HEK293 (cell line): ENCODE measurements at regions not wholly inside any gene's neighbourhood (a gene's known extent, or its start where the extent isn't known, plus 50 kb on each side); places are given as distances from the start of the nearest gene placed in this dataset.

Source experiments
- CTCF ChIA-PET: fragments of 350-600 bp; formaldehyde crosslinking; extraction: SDS; loops from one replicate; lab custom pipeline; 2021; ENCODE audit warnings: antibody characterized with exemption; lab: Yijun Ruan, JAX
- POLR2A ChIA-PET: fragments of 300-600 bp; formaldehyde crosslinking; extraction: SDS; loops from one replicate; lab custom pipeline; 2020; ENCODE audit warnings: antibody characterized with exemption, inconsistent platforms; lab: Yijun Ruan, JAX
- H3K27ac ChIP-seq: fragments of 200-500 bp; sonication (Bioruptor generic); 2 replicates; pipeline ENCODE4 v1.5.1; 2014; ENCODE audit warnings: low read depth, low read length, control low read depth, inconsistent platforms; ENCODE audit errors: extremely low read depth
- H3K36me3 ChIP-seq, 2 experiments: fragments of 200-500 bp in 1 of 2; sonication (Bioruptor generic) in 1 of 2; 1 replicate in 1 of 2; 2 replicates in 1 of 2; pipeline ENCODE4 v1.5.1; 2014 to 2017; ENCODE audit warnings: inconsistent platforms in 2 of 2, low read length in 2 of 2; ENCODE audit not compliant: control insufficient read depth in 2 of 2, insufficient read depth in 1 of 2
- H3K4me1 ChIP-seq: fragments of 200-500 bp; sonication (Bioruptor generic); 2 replicates; pipeline ENCODE4 v1.5.1; 2014; ENCODE audit warnings: mild to moderate bottlenecking, low read length, inconsistent platforms; ENCODE audit not compliant: control insufficient read depth, insufficient read depth
- H3K4me3 ChIP-seq: 2 replicates; pipeline ENCODE4 v1.5.1; 2011; ENCODE audit warnings: low read depth, mild to moderate bottlenecking, control low read depth, low read length, moderate library complexity
- H3K9me3 ChIP-seq: fragments of 200-500 bp; sonication (Bioruptor generic); 2 replicates; pipeline ENCODE4 v1.5.1; 2014; ENCODE audit warnings: low read depth, low read length, inconsistent platforms; ENCODE audit not compliant: control insufficient read depth, insufficient read depth
- BCL11B ChIP-seq: fragments of 450-650 bp; formaldehyde crosslinking; IDR thresholded peaks from 2 replicates; pipeline ENCODE4 v1.5.1; 2016; ENCODE audit warnings: low read depth, missing biosample characterization, missing genetic modification characterization
- KLF9 ChIP-seq: fragments of 450-650 bp; formaldehyde crosslinking; IDR thresholded peaks from 2 replicates; pipeline ENCODE4 v1.5.1; 2016; ENCODE audit warnings: missing biosample characterization, missing genetic modification characterization, low read depth
- MYNN ChIP-seq: fragments of 450-650 bp; formaldehyde crosslinking; IDR thresholded peaks from 2 replicates; pipeline ENCODE4 v1.5.1; 2016; ENCODE audit warnings: missing biosample characterization, missing genetic modification characterization, borderline replicate concordance
- OSR2 ChIP-seq: fragments of 450-650 bp; formaldehyde crosslinking; IDR thresholded peaks from 2 replicates; pipeline ENCODE4 v1.5.1; 2016; ENCODE audit warnings: missing biosample characterization, missing genetic modification characterization
- TRIM28 ChIP-seq: IDR thresholded peaks from 2 replicates; pipeline ENCODE4 v1.6.1; 2011; ENCODE audit warnings: low read length, control low read depth, borderline replicate concordance
- ZBTB21 ChIP-seq: fragments of 450-650 bp; formaldehyde crosslinking; IDR thresholded peaks from 2 replicates; pipeline ENCODE4 v1.5.1; 2017; ENCODE audit warnings: missing biosample characterization, missing genetic modification characterization
- ZNF16 ChIP-seq: fragments of 450-650 bp; formaldehyde crosslinking; IDR thresholded peaks from 2 replicates; pipeline ENCODE4 v1.5.1; 2016; ENCODE audit warnings: low read depth, missing biosample characterization, missing genetic modification characterization
- ZNF654 ChIP-seq: fragments of 450-650 bp; formaldehyde crosslinking; IDR thresholded peaks from 2 replicates; pipeline ENCODE4 v1.5.1; 2016; ENCODE audit warnings: low read depth, missing biosample characterization, missing genetic modification characterization
- ZNF677 ChIP-seq: fragments of 450-650 bp; IDR thresholded peaks from 2 replicates; pipeline ENCODE4 v1.5.0; 2018; ENCODE audit warnings: missing biosample characterization, mild to moderate bottlenecking, missing genetic modification characterization, moderate library complexity
- TF ChIP-seq, protein P1 (sequence below): fragments of 450-650 bp; formaldehyde crosslinking; IDR thresholded peaks from 2 replicates; pipeline ENCODE4 v1.5.1; 2016; ENCODE audit warnings: missing biosample characterization, missing genetic modification characterization, borderline replicate concordance
- TF ChIP-seq, protein P2 (sequence below): fragments of 450-650 bp; formaldehyde crosslinking; IDR thresholded peaks from 2 replicates; pipeline ENCODE4 v1.5.1; 2016; ENCODE audit warnings: missing biosample characterization, missing genetic modification characterization, low read depth
- TF ChIP-seq, protein P3 (sequence below): fragments of 450-650 bp; formaldehyde crosslinking; IDR thresholded peaks from 2 replicates; pipeline ENCODE4 v1.5.1; 2016; ENCODE audit warnings: missing biosample characterization, missing genetic modification characterization
- TF ChIP-seq, protein P4 (sequence below): fragments of 450-650 bp; formaldehyde crosslinking; conservative IDR thresholded peaks from 2 replicates; pipeline ENCODE4 v1.5.1; 2016; ENCODE audit warnings: low read depth, missing biosample characterization, missing genetic modification characterization

DNA sequence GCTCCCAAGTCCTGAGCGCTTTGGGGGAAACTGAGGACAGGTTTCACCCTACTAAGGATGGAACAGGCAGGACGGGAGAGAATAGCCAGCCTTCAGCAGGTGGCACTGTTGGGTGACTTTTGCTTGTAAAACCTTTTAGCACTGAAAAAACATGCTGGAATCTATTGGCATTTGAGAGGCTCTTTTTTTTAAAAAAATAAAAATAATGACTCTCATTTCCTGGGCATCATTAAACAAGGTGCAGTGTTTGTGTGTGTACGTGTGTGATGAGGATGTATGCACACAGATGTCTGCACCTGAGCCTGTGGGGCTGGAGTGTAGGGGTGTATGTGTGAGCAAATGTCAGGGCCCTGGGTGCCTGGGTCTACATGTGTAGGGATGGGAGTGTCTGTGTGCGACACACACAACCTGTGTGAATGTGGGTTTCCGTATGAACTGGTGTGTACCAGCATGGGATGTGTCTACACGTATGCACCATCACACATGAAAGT is 177.9 kb downstream of the RPS24 start:
- Histone ChIP-seq H3K27ac (no peak overlapping the region), H3K4me1 (no peaks in the 10 kb centered on the region), H3K36me3 (no peaks in the 10 kb centered on the region), H3K9me3 (no peaks in the 10 kb centered on the region), H3K4me3 (no peak overlapping the region)
- TF ChIP-seq ZBTB21: no peak
- no peak for TF ChIP-seq TRIM28
- TF ChIP-seq MYNN: no peak
- peak; percentile 45 for TF ChIP-seq ZNF654 (tag by site-specific recombination)
- POLR2A ChIA-PET: interaction anchor here (1.0 kb wide), 1 partner anchor 14 kb away, joined by 3 read pairs; no protein-coding TSS in a partner anchor
- CTCF ChIA-PET: interaction anchor here (0.6 to 2.8 kb wide), 10 partner anchors 11 to 990 kb away, joined by 3 to 8 read pairs (median 4); no protein-coding TSS in a partner anchor

DNA sequence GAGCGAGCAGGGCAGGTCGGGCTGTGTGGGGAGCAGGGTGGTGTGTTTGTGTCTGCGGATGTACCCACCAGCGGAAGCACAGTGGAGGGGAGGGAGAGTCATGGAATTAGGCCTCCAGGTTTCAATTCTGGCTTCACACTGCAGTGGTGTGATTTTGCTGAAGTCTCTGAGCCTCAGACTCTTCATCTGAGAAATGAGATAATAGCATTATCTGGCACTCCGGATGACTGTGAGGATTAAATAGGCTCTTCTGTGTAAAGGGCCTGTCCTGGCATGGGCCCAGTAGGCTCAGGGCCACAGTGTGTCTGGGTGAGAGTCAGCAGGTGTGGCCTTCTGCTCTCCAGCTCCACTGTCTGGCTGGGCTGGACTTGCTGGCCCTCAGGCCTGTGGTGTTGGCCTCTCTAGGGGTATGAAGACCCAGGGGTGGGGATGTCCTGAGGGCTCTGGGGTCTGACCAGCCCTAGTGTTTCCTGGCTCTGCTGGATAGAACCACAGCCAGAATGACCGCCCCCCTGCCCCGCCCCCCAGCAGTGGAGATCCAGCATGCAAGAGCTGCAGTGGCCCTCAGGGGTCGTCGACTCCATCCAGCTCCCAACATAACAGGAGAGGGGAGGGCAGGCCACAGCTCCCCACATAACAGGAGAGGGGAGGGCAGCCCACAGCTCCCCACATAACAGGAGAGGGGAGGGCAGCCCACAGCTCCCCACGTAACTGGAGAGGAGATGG is 178.6 kb downstream of the RPS24 start:
- H3K36me3 ChIP-seq: no peaks in the 10 kb centered on the region
- CTCF ChIA-PET: interaction anchor here (0.6 to 1.8 kb wide), 5 partner anchors 55 to 1122 kb away, joined by 3 to 6 read pairs (median 3); no protein-coding TSS in a partner anchor
- no peaks in the 10 kb centered on the region for H3K9me3 ChIP-seq
- no peaks in the 10 kb centered on the region for H3K4me1 ChIP-seq
- POLR2A ChIA-PET: interaction anchor here (1.0 kb wide), 1 partner anchor 14 kb away, joined by 3 read pairs; no protein-coding TSS in a partner anchor
- no peak overlapping the region for H3K27ac ChIP-seq
- no peak overlapping the region for H3K4me3 ChIP-seq
- TF ChIP-seq OSR2 (tag by site-specific recombination): no peak
- TF ChIP-seq, protein P1, sequence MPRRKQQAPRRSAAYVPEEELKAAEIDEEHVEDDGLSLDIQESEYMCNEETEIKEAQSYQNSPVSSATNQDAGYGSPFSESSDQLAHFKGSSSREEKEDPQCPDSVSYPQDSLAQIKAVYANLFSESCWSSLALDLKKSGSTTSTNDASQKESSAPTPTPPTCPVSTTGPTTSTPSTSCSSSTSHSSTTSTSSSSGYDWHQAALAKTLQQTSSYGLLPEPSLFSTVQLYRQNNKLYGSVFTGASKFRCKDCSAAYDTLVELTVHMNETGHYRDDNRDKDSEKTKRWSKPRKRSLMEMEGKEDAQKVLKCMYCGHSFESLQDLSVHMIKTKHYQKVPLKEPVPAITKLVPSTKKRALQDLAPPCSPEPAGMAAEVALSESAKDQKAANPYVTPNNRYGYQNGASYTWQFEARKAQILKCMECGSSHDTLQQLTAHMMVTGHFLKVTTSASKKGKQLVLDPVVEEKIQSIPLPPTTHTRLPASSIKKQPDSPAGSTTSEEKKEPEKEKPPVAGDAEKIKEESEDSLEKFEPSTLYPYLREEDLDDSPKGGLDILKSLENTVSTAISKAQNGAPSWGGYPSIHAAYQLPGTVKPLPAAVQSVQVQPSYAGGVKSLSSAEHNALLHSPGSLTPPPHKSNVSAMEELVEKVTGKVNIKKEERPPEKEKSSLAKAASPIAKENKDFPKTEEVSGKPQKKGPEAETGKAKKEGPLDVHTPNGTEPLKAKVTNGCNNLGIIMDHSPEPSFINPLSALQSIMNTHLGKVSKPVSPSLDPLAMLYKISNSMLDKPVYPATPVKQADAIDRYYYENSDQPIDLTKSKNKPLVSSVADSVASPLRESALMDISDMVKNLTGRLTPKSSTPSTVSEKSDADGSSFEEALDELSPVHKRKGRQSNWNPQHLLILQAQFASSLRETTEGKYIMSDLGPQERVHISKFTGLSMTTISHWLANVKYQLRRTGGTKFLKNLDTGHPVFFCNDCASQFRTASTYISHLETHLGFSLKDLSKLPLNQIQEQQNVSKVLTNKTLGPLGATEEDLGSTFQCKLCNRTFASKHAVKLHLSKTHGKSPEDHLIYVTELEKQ (tag by site-specific recombination): no peak
- TF ChIP-seq BCL11B: no peak
- TF ChIP-seq, protein P2, sequence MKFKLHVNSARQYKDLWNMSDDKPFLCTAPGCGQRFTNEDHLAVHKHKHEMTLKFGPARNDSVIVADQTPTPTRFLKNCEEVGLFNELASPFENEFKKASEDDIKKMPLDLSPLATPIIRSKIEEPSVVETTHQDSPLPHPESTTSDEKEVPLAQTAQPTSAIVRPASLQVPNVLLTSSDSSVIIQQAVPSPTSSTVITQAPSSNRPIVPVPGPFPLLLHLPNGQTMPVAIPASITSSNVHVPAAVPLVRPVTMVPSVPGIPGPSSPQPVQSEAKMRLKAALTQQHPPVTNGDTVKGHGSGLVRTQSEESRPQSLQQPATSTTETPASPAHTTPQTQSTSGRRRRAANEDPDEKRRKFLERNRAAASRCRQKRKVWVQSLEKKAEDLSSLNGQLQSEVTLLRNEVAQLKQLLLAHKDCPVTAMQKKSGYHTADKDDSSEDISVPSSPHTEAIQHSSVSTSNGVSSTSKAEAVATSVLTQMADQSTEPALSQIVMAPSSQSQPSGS: no peak
- TF ChIP-seq, protein P3, sequence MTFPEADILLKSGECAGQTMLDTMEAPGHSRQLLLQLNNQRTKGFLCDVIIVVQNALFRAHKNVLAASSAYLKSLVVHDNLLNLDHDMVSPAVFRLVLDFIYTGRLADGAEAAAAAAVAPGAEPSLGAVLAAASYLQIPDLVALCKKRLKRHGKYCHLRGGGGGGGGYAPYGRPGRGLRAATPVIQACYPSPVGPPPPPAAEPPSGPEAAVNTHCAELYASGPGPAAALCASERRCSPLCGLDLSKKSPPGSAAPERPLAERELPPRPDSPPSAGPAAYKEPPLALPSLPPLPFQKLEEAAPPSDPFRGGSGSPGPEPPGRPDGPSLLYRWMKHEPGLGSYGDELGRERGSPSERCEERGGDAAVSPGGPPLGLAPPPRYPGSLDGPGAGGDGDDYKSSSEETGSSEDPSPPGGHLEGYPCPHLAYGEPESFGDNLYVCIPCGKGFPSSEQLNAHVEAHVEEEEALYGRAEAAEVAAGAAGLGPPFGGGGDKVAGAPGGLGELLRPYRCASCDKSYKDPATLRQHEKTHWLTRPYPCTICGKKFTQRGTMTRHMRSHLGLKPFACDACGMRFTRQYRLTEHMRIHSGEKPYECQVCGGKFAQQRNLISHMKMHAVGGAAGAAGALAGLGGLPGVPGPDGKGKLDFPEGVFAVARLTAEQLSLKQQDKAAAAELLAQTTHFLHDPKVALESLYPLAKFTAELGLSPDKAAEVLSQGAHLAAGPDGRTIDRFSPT (tag by site-specific recombination): no peak
- no peak for TF ChIP-seq ZNF677 (tag by site-specific recombination)
- TF ChIP-seq, protein P4, sequence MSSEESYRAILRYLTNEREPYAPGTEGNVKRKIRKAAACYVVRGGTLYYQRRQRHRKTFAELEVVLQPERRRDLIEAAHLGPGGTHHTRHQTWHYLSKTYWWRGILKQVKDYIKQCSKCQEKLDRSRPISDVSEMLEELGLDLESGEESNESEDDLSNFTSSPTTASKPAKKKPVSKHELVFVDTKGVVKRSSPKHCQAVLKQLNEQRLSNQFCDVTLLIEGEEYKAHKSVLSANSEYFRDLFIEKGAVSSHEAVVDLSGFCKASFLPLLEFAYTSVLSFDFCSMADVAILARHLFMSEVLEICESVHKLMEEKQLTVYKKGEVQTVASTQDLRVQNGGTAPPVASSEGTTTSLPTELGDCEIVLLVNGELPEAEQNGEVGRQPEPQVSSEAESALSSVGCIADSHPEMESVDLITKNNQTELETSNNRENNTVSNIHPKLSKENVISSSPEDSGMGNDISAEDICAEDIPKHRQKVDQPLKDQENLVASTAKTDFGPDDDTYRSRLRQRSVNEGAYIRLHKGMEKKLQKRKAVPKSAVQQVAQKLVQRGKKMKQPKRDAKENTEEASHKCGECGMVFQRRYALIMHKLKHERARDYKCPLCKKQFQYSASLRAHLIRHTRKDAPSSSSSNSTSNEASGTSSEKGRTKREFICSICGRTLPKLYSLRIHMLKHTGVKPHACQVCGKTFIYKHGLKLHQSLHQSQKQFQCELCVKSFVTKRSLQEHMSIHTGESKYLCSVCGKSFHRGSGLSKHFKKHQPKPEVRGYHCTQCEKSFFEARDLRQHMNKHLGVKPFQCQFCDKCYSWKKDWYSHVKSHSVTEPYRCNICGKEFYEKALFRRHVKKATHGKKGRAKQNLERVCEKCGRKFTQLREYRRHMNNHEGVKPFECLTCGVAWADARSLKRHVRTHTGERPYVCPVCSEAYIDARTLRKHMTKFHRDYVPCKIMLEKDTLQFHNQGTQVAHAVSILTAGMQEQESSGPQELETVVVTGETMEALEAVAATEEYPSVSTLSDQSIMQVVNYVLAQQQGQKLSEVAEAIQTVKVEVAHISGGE (tag by site-specific recombination): no peak
- no peak for TF ChIP-seq ZNF16 (tag by site-specific recombination)
- no peak for TF ChIP-seq KLF9 (tag by site-specific recombination)
- TF ChIP-seq, all 188 proteins: peak for 0
